ENCODE measurements at regions not wholly inside any gene's neighbourhood (a gene's known extent, or its start where the extent isn't known, plus 50 kb on each side); places are given as distances from the start of the nearest gene placed in this dataset.

GRCh38 chr3:187960820-187961219, 193.1 kb upstream of the LPP start:
- POLR2A ChIA-PET, result interaction anchor here (0.6 kb wide), 1 partner anchor 534 kb away, joined by 5 read pairs; no protein-coding TSS in a partner anchor
- in situ Hi-C loops (cut with HindIII; ENCODE audit: low pct_unique_long_range_greater_than_20kb, low sequenced_read_pairs) (no loop called here), intact Hi-C loops (cut with micrococcal nuclease; ENCODE audit: unreplicated experiment) (no loop called here)
- H3K4me3 ChIP-seq (ENCODE audit: low read depth in 2 of 2, low read length in 2 of 2), result no peak overlapping the region
- no peak overlapping the region for H3K27ac ChIP-seq (ENCODE audit: low read length)
- ATAC-seq (no peak), DNase-seq (ENCODE audit: low read depth, low spot score) (no peak)
- TF ChIP-seq CTCF (IDR thresholded peaks at IDR 0.05), result no peak
- TF ChIP-seq, protein P1, sequence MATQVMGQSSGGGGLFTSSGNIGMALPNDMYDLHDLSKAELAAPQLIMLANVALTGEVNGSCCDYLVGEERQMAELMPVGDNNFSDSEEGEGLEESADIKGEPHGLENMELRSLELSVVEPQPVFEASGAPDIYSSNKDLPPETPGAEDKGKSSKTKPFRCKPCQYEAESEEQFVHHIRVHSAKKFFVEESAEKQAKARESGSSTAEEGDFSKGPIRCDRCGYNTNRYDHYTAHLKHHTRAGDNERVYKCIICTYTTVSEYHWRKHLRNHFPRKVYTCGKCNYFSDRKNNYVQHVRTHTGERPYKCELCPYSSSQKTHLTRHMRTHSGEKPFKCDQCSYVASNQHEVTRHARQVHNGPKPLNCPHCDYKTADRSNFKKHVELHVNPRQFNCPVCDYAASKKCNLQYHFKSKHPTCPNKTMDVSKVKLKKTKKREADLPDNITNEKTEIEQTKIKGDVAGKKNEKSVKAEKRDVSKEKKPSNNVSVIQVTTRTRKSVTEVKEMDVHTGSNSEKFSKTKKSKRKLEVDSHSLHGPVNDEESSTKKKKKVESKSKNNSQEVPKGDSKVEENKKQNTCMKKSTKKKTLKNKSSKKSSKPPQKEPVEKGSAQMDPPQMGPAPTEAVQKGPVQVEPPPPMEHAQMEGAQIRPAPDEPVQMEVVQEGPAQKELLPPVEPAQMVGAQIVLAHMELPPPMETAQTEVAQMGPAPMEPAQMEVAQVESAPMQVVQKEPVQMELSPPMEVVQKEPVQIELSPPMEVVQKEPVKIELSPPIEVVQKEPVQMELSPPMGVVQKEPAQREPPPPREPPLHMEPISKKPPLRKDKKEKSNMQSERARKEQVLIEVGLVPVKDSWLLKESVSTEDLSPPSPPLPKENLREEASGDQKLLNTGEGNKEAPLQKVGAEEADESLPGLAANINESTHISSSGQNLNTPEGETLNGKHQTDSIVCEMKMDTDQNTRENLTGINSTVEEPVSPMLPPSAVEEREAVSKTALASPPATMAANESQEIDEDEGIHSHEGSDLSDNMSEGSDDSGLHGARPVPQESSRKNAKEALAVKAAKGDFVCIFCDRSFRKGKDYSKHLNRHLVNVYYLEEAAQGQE (IDR thresholded peaks at IDR 0.05; ENCODE audit: insufficient read depth in 1 of 2, low read depth in 2 of 2, low read length in 1 of 2), result no peak
- no peak for TF ChIP-seq SIN3A (IDR thresholded peaks at IDR 0.05; ENCODE audit: borderline replicate concordance, insufficient read depth, low read depth, low read length)
- TF ChIP-seq TCF7L2 (IDR thresholded peaks at IDR 0.05; ENCODE audit: low read depth, low read length), result no peak
- TF ChIP-seq POLR2AphosphoS5 (IDR thresholded peaks at IDR 0.05; ENCODE audit: low read depth, low read length), result no peak
- BruUV-seq (replicated peaks), result no TSS peak
- CTCF ChIA-PET, result no interaction called here
- H3K4me1 ChIP-seq (ENCODE audit: control insufficient read depth, insufficient read depth, low read length), result no peaks in the 10 kb centered on the region
- no peaks in the 10 kb centered on the region; the same call in 1 of the 2 replicates for H3K27me3 ChIP-seq (ENCODE audit: control insufficient read depth, insufficient read depth, low read length)
- H3K9me3 ChIP-seq (ENCODE audit: control insufficient read depth, insufficient read depth, low read depth, low read length), result no peaks in the 10 kb centered on the region
- no peaks in the 10 kb centered on the region for H3K36me3 ChIP-seq (ENCODE audit: control insufficient read depth, insufficient read depth, low read length)

DNA sequence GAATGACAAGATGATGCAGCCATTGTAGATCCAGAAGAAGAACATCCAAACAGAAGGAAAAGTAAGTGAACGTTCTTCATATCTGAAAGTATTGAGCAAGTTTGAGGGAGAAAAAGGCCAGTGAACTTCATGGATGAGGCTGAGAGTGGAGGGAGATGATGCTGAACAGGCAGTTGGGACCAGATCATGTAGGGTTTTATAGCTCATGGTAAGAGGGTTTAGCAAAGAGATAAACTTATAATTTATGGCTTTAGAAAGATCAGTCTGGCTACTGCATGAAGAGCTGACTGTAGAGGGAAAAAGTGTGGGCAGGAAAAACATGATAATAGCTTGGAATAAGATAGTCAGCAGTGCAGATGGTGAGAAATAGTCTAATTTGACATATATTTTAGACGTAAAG, 192.6 kb upstream of the LPP start:
- TF ChIP-seq SIN3A (IDR thresholded peaks at IDR 0.05; ENCODE audit: borderline replicate concordance, insufficient read depth, low read depth, low read length) (no peak), TCF7L2 (IDR thresholded peaks at IDR 0.05; ENCODE audit: low read depth, low read length) (no peak), POLR2AphosphoS5 (IDR thresholded peaks at IDR 0.05; ENCODE audit: low read depth, low read length) (no peak), CTCF (IDR thresholded peaks at IDR 0.05) (no peak)
- TF ChIP-seq, protein P1 (IDR thresholded peaks at IDR 0.05; ENCODE audit: insufficient read depth in 1 of 2, low read depth in 2 of 2, low read length in 1 of 2), result no peak
- H3K27ac ChIP-seq (ENCODE audit: low read length), result no peak overlapping the region
- no TSS peak for BruUV-seq (replicated peaks)
- ATAC-seq (no peak), DNase-seq (ENCODE audit: low read depth, low spot score) (no peak)
- in situ Hi-C loops (cut with HindIII; ENCODE audit: low pct_unique_long_range_greater_than_20kb, low sequenced_read_pairs), result no loop called here
- ChIA-PET POLR2A (no interaction called here), CTCF (no interaction called here)
- no peak overlapping the region for H3K4me3 ChIP-seq (ENCODE audit: low read depth in 2 of 2, low read length in 2 of 2)
- no peaks in the 10 kb centered on the region for H3K4me1 ChIP-seq (ENCODE audit: control insufficient read depth, insufficient read depth, low read length)
- H3K36me3 ChIP-seq (ENCODE audit: control insufficient read depth, insufficient read depth, low read length), result no peaks in the 10 kb centered on the region
- no peaks in the 10 kb centered on the region; the same call in 1 of the 2 replicates for H3K27me3 ChIP-seq (ENCODE audit: control insufficient read depth, insufficient read depth, low read length)
- intact Hi-C loops (cut with micrococcal nuclease; ENCODE audit: unreplicated experiment), result no loop called here
- H3K9me3 ChIP-seq (ENCODE audit: control insufficient read depth, insufficient read depth, low read depth, low read length), result no peaks in the 10 kb centered on the region

Data from Panc1 (cell line).